ENCODE measurements at regions not wholly inside any gene's neighbourhood (a gene's known extent, or its start where the extent isn't known, plus 50 kb on each side); places are given as distances from the start of the nearest gene placed in this dataset.

DNA sequence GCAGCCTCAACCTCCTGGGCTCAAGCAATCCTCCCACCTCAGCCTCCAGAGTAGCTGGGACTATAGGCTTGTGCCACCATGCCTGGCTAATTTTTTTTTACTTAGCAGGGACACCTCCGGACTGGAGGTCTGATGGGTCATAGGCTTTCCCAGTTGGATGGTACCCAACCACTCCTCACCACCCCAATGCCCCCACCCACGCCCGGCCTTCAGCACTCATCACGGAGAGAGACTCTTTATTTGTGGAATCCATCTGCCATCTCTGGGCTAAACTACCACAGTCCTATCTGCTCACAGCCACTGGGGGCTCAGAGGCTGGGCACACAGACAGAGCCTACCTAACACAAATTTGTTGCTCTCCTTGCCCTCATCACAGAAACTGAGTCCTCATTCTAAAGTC, 58.3 kb upstream of the STXBP1 start:
- no peak for DNase-seq

DNA sequence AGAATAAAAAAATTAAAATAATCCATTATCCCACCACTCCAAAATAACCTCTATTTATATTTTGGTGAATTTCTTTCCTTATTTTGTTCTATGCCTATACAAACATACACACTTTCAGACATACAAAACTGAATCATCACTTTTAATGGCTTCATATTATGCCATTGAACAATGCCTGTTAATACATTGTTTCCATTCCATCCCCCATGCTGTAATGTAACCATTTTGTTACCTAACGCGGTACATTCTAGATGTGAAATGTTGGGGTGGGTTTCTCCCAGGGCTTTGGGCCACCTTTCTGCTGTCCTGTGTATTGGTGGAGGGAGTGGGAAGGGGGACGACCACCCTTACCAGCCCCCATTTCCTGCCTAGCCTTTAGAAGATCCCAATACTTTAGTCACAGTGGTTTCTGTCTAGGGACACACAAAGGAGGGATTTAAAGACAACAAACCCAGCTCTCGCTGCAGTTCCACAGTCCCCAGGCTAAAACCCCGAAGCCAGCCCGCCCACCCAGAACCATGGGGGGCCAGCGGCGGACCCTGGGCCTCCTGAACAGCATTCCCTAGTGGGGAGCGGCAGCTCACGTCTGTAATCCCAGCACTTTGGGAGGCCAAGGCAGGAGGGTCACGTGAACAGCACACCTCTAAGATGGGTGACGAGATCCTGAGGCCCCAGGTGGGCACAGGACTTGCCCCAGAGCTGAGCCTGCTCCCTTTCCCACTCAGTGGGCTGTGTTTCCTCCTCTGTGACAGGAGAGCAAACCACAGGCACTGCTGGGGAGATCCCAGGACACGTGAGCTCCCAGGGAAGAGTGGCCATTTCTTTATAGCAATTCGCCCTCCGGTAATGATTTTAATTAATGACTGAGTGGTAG, 56.9 kb upstream of the STXBP1 start:
- no peak for DNase-seq

DNA sequence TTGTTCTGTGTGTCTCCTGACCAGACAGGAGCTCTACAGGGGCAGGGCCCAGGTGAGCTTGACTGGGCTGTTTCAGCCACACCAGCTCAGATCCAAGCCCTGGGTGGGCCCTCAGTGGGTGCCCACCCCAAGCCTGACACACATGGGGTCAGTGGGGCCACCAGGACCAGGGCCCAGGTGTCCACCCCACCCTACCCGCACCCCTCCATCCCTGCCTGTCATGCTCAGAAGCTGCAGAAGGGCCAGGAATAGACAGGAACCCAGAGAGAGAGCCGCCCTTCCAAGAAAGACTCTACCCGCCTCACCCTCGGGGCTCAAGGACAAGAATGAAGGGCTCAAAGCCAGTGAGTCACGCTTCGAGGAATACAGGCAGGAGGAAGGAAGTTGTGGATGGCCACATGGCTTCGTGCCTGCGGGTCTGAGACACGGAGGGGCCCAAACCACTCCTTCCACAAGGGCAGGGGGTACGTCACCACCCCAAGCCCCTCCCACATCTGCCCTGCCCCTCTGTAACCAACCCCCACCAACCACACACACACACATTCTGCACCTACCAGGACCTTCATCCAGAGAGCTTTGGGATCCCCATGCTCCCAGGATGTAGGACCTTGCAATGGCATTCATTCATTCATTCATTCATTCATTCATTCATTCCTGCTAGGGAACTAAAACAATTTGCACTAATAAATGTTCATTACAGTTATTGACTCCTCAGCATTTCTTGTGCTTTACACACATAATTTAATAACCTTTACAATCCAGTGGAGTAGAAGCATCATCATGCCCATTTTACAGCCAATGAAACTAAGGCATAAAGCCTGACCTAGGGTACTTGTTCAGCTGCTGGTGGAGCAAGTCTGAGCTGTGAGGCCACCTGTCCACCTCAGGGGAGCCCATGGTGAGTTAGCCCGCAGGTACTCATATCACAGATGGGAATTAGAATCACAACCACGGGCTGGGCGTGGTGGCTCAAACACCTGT, 55.9 kb upstream of the STXBP1 start:
- no peak for DNase-seq

DNA sequence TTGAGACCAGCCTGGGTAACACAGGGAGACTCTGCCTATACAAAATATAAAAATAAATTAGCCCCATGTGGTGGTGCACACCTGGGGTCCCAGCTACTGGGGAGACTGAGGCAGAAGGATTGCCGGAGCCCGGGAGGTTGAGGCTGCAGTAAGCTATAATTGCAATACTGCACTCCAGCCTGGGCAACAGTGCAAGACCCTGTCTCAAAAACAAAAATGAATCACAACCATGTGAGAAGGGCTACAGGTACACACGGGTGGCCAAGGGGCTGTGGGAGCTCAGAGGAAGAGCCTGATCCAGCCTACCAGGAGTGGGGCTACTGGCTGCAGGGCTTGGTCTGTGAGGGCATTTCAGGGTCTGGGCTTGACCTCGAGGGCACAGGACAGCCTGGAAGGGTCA, 55.2 kb upstream of the STXBP1 start:
- no peak for DNase-seq

DNA sequence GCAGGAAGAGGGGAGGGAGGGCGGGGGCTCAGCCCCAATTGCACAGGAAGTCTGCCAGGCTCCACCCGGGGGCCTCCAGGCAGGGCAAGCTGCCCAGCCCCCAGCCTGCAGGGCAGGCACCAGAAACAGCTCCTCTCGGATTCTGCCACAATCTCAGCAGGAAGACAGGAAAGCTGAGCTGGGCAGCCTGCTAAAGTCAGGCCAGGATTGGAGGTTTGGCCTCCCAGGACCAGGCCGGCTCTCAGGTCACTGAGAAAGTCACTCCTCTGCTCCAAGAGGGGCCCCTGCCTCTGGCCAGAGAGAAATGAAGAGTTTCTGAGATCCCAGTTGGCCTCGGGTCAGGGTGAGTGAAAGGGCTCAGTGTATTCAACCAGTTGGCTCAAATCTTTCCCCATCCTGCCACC, 54.6 kb upstream of the STXBP1 start:
- no peak for DNase-seq

DNA sequence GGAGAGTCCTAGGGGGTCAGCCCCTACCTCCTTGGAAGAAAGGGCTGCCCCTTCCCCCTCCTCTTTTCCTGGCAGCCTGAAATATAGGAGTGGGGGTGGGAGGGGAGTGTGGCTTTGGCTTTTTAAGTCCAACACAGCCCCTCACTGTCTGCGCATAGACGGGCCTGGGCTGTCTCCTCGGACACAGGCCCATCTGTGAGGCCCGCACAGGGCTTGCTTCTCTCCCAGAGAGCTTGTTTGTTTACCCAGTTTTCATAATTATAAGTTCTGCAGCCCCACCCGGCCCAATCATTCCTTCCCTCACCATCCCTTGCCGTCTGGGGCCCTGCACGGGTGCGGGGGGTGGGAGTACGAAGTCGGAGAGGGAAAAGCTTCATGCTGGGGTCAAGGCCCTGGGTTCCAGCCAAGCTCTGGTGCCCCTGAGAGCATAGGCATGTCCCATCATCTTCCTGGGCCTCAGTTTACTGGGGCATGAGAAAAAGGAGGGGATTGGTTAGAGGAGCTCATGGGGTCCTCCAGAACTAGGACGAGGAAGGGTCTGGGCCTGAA, 54.0 kb upstream of the STXBP1 start:
- no peak for DNase-seq

DNA sequence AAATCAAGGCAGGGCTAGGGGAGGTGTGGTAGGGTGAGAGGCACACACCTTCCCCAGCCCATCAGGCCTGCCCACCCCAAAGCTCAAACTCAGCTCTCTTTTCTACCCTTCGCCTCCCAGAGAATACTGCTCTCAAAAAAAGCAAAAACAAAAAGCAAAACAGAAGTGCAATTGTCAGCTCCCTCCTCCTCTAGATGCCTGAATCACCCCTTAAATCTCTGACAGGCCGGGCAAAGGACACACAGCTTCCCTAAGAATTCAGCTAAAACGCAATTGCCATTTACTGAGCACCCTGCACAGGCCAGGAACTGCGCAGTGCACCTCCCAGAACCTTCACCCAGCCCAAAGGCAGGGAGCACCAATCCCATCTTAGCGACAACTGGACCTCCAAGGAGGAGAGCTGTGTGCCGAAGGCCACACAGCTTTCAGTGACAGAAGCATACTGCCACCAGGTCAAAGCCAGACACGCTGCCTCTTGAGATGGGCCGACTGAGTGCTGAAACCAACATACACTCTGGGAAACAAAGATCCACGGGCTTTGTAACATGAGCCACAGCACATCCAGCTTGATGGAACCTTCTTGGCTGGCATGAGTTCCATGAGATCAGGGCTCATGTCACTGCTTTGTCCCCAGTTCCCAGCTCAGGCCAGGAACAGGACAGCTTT, 53.4 kb upstream of the STXBP1 start:
- no peak for DNase-seq

DNA sequence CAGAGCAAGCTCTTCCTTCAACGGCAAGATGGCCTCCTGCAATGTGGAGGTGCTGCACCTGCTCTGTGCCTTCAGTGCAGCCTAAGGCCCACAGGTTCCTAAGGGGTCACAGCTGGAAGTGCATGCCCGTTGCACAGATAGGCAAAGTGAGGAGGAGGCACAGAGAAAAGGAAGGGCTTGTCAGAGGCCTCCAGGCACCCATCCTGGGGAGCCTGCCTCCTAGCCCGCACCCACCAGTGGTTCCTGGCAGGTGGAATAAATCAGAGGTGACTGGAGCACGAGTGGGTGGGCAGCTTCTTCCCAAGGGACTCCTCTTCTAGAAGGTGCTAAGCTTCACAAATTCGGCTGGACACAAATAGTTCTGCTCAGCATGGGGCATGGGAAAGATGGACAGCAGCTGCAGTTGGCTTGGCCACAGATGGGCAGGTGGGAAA, 52.8 kb upstream of the STXBP1 start:
- DNase-seq, result no peak

DNA sequence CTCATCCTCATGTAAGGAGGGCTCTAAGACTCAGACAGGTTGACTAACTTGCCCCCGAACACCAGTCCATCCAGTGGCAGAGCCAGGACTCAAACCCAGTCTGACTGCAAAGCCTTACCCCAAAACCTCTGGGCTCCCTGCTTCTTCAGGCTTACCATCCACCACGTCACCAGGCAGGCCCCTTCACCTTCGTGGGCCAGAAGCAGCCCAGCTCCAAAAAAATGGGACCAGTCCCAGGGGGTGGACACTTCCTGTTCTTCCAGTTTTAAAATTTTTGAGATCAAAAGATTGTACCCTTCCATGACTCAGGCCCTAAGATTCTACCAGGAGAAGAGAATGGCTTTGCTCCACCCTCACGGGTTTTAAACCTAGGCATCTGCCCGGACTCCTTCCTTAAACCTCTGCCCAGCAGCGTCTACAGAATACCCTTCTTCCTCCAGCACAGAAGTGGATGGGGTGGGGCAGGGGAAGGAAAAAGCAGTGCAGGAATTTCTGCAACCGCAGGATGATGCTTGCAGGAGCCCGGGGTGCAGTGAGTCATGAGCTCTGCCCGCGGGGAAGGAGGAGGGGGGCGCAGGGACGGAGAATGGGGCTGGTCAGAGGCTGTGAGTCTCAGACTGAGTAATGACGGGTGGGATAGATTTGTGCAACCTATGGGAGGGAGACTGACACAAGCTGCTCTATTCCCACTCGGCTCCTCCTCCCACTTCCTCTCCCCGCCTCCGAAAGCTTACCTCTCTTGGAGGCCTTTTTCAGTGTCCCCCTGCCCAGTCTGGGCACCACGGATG, 50.4 kb upstream of the STXBP1 start:
- DNase-seq, result peak; percentile 63
